ENCODE measurements at regions not wholly inside any gene's neighbourhood (a gene's known extent, or its start where the extent isn't known, plus 50 kb on each side); places are given as distances from the start of the nearest gene placed in this dataset.
"Not testable (repeated sequence)": the region's sequence is repeated elsewhere in the genome, so short reads cannot be mapped to it uniquely, and the experiment has no call there.

DNA sequence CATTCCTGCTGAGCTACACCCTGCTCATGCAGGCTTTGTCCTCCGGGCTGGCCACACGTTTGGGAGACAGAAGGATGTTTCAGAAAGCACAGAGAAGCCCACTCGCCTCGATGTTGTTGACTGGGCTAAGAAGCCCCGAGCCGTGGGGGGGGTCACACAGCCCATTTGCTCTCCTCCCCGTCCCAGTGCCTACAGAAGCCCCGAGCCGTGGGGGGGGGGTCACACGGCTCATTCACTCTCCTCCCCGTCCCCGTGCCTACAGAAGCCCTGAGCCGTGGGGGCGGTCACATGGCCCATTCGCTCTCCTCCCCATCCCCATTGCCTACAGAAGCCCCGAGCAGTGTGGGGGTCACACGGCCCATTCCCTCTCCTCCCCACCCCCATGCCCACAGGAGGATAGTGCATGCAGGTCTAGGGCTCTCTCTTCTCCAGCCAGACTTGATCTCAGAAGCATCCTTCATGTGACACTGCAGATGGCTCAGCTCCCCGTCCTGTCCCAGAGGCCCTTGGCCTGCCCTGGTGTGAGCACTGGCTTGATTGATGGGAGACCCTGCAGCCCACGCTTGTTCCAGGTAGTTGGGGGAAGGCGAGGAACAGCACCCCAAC lies 72.9 kb downstream of the NPIPB11 start:
- not testable (repeated sequence) for DNase-seq (ENCODE audit: low read depth); H3K4me3 ChIP-seq (ENCODE audit: low read length)

DNA sequence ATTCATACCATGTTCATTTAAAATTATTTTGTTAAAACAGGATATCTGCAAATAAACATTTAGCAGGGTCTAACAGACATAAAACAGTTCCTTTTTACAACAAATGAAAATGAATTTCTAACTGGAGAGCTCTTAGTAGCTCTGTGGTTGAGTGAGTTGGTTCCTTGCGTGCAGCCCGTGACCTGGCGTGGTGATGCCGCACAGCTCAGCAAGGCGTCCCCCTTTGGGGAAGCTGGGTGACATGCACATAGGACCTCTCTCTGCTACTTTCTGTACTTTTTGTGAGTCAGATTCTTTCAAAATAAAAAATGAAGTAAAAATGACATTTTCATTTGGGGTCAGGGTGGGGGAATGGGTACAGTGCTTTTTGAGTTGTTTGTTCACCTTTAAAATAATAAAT lies 75.9 kb downstream of the NPIPB11 start:
- not testable (repeated sequence) for H3K4me3 ChIP-seq (ENCODE audit: low read length); DNase-seq (ENCODE audit: low read depth)

DNA sequence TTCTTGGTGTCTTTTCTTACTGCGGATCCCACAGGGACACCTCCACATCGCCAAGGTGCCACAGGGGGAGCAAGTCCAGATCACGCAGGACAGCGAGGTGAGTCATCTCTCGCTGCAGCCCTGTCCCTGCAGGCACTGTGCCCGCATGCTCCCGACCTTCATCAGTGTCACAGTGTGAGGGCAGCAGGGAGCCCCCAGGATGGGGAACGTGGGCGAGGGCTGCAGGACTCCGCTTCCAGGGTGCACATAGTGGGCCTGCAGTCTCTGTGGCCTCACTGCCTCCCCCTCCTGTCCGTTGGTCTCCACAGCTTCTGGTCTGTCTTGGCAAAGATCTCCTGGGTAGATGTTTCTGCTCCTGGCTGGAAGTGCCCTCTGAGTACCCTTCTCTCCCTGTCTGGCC lies 78.0 kb downstream of the NPIPB11 start:
- not testable (repeated sequence) for DNase-seq (ENCODE audit: low read depth)

DNA sequence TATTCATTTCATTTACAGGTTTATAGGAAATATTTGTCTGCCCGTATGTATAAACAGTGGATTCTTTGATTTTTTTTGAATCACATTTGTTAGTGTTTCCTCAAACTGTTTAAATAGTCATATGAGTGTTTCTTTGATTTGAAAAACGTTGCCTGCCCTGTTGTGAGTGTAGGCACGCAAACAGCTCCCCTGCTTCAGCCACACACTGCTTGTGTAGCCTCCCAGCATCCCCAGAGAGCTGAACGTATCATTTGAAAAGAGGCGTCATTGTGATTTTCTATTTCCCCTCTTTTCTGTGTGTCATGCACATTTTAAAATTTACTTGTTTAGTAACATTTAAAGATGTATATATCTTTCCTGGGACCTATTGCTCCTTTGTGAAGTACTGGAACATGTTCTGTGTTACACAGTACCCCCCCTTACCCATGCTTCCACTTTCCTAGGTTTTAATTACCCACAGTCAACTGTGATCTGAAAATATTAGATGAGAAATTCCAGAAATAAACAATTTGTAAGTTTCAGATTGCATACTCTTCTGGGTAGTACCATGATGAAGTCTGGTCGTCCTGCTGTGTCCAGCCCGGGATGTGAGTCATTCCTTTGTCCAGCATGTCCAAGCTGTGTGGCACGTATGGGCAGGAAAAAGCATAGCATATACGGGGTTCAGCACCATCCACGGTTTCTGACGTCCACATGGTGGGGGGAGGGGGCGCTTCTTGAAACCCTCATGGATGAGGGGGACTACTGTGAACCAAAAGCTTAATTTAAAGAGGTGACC lies 78.7 kb downstream of the NPIPB11 start:
- not testable (repeated sequence) for DNase-seq (ENCODE audit: low read depth); H3K4me3 ChIP-seq (ENCODE audit: low read length)

More for the DNA sequence above, 78.0 kb downstream of the NPIPB11 start:
- not testable (repeated sequence) for H3K4me3 ChIP-seq (ENCODE audit: low read length)

DNA sequence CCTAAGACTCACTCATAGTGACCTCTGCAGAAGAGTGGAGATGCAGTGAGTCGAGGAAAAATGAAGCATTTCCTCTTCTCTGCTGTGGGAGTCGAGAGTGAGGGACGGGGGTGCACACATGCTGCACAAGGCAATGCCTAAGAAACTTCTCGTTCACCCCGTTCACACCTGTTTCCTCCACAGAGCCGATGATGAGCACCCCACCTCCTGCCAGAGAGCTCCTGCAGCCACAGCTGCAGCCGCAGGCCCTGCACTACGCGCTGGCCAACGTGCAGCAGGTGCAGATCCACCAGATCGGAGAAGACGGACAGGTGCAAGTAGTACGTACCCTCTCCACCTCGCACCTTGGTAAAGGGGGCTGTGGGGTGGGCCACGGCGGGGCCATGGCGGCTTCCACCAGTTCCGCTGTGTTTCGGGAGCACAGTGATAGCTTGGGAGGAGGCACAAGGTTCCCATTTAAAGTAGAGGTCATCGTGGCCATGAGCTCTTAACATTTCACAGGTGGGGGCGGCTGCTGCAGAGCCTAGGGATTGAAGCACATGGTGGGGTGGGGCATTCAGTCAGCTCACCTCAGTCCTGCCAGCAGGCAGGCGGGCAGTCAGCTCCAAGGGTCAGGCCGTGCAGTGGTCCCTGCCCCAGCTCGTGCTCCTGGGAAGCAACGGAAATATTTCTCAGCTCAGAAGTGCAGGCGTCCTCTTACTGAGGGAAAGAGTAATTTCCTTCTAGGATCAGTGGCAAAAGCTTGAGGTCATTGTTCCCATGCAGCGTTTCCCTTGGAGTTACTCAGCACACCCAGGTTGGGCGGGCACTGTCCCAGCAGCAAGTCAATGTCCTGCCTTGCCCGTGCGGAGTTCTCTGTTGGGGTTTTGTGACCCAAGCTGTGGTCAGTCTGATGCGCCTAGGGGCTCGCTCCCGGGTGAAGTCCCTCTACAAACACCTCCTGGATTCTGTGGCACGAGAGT lies 80.1 kb downstream of the NPIPB11 start:
- not testable (repeated sequence) for DNase-seq (ENCODE audit: low read depth); H3K4me3 ChIP-seq (ENCODE audit: low read length)

DNA sequence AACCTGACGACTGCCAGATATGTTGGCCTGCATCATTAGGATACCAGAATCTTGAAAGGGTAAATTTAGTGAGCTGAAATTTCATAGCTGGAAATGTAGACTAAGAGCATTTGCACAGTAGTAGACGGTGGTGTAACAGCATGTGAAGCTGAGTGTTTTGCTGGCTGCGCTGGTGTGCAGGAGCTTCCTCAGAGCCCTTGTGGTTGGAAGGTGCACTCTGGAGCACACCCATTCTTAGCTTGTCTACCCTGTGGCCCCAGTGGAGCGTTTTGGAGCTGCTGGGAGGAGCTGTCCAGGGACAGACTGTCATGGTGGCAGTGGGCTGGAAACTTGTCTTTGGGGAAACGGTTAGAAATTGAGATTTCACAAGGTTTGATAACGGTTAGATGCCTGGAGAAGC lies 82.8 kb downstream of the NPIPB11 start:
- DNase-seq (ENCODE audit: low read depth); H3K4me3 ChIP-seq (ENCODE audit: low read length): not testable (repeated sequence)

DNA sequence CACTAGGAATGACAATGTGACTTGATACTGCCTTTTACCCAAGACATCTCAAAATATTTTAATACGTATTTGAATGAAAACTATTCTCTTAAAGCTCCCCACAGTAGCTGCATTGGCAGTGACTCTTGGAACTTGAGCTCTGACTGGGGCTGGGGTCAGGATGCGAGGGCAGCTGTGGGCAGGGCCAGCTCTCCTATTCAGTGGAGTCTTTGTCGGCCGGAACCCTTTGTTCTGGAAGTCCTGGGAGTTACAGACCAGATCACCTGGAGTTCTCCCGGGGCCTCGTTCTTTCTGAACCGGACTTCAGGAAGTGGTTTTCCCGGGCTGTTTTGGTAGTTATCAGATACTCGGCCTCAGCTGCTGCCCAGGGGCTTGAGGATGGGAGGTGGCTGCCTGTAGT lies 84.9 kb downstream of the NPIPB11 start:
- TF ChIP-seq, protein P1, sequence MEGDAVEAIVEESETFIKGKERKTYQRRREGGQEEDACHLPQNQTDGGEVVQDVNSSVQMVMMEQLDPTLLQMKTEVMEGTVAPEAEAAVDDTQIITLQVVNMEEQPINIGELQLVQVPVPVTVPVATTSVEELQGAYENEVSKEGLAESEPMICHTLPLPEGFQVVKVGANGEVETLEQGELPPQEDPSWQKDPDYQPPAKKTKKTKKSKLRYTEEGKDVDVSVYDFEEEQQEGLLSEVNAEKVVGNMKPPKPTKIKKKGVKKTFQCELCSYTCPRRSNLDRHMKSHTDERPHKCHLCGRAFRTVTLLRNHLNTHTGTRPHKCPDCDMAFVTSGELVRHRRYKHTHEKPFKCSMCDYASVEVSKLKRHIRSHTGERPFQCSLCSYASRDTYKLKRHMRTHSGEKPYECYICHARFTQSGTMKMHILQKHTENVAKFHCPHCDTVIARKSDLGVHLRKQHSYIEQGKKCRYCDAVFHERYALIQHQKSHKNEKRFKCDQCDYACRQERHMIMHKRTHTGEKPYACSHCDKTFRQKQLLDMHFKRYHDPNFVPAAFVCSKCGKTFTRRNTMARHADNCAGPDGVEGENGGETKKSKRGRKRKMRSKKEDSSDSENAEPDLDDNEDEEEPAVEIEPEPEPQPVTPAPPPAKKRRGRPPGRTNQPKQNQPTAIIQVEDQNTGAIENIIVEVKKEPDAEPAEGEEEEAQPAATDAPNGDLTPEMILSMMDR (conservative IDR thresholded peaks at IDR 0.05; ENCODE audit: low read length): no peak
- H3K4me3 ChIP-seq (ENCODE audit: low read length): no peak overlapping the region
- DNase-seq (ENCODE audit: low read depth): no peak

DNA sequence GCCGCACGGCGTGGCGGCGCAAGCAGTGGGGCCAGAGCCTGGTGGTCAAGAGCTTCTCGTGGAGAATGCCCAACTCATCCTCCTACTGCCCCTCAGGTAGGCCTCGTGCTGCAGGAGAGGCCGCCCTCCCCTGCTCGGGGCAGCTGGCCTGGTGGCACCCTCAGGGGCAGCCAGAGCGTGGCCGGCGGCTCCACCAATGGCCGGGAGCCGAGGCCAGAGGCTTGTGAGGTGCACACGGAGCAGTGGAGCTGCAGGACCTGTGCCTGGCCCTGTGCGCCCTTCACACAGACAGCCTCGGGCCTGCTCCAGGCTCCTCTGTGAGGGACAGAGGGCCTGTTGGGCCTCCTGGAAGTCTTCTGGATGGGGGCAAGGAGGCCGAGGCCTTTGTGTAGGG lies 85.5 kb downstream of the NPIPB11 start:
- no peak for DNase-seq (ENCODE audit: low read depth)
- TF ChIP-seq, protein P1 (conservative IDR thresholded peaks at IDR 0.05; ENCODE audit: low read length): no peak
- H3K4me3 ChIP-seq (ENCODE audit: low read length): no peak overlapping the region

DNA sequence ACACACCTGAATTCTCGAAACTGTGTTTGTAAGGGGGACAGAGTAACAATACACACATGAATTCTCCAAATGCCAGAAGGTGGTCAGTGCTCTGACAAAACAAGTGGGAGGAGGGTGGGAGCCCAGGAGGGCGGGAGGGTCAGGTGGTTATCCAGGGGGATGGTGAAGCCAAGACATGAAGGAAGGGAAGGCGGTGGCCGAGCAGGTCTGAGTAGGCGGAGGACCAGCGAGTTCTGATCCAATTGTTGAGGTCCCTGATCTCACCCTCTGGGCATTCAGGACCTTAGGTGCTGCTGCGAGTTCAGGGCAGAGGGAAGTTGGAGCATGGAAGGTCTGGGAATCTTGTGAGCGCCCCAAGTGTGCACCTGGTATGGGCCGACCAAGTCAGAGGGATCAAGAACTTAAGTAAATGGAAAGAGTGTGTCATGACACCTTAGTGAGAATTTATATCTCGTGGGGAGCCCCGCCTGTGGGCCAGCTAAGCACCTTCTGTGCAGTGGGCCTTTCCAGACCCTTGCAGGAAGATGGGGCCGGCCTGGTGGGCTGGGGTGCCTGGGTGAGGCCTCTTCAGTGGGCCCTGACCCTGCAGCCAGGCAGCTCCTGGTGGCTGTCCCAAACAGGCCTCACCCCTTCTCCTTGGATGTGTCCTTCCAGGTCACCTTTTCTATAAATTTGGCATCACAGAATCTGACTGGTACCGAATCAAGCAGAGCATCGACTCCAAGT lies 86.1 kb downstream of the NPIPB11 start:
- DNase-seq (ENCODE audit: low read depth): no peak
- TF ChIP-seq, protein P1 (conservative IDR thresholded peaks at IDR 0.05; ENCODE audit: low read length): no peak

DNA sequence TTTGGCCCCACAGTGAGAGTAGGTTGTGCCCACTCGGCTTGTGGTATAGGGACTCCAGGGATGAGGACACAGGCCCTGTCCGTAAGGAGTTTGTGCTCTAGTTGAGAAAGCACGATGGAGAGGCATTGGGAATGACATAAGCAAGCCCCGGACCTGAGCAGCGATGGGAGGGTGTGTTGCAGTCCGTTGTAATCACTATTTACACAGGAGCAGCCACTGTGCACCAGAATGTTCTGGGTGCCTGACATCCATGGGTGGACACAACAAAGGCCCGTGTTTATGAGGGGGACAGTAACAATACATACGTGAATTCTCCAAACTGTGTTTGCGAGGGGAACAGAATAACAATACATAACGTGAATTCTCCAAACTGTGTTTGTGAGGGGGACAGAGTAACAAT lies 86.8 kb downstream of the NPIPB11 start:
- H3K4me3 ChIP-seq (ENCODE audit: low read length): no peak overlapping the region
- no peak for DNase-seq (ENCODE audit: low read depth)
- TF ChIP-seq, protein P1 (conservative IDR thresholded peaks at IDR 0.05; ENCODE audit: low read length): no peak

More for the DNA sequence above, 86.1 kb downstream of the NPIPB11 start:
- no peak overlapping the region for H3K4me3 ChIP-seq (ENCODE audit: low read length)
